Spleen (tissue), 7 donors: ENCODE measurements at regions not wholly inside any gene's neighbourhood (a gene's known extent, or its start where the extent isn't known, plus 50 kb on each side); places are given as distances from the start of the nearest gene placed in this dataset.

ENCODE experiments used
- CTCF ChIP-seq, 11 experiments: fragments of 200-600 bp in 7 of 11; fragments of 450-650 bp in 4 of 11; sonication (generic) in 4 of 11; IDR thresholded peaks in 8 of 11; conservative IDR thresholded peaks in 3 of 11; 1 replicate in 7 of 11; 2 replicates in 4 of 11; pipeline versions ENCODE4 v1.4.0 to v1.8.0; 2016 to 2021; ENCODE audit warnings: antibody characterized with exemption in 11 of 11, inconsistent platforms in 4 of 11, mild to moderate bottlenecking in 1 of 11
- POLR2A ChIP-seq, 3 donors: fragments of 450-650 bp; IDR thresholded peaks; one replicate each; pipeline ENCODE4 v1.5.1; 2017; ENCODE audit warnings: antibody characterized with exemption in 3 of 3, mild to moderate bottlenecking in 1 of 3
- POLR2AphosphoS5 ChIP-seq, 3 donors: sonication (generic); formaldehyde crosslinking; IDR thresholded peaks; one replicate each; pipeline ENCODE4 v1.5.1; 2017; ENCODE audit warnings: antibody characterized with exemption in 3 of 3
- donor health status: DM: no; HTN: no; CAD: no; lungs with moderate emphysema.
- donor health status: DM: no; HTN: no; CAD: no.
- donor health status: DM: no; HTN: no; CAD: no.

GRCh38 chr15:35654332-35654731 is 108.4 kb upstream of the DPH6 start:
- TF ChIP-seq CTCF (IDR thresholded peaks at IDR 0.05 in 8 of 11, conservative IDR thresholded peaks at IDR 0.05 in 3 of 11) = no peak
- no peak for TF ChIP-seq POLR2A (IDR thresholded peaks at IDR 0.05)
- no peak for TF ChIP-seq POLR2AphosphoS5 (IDR thresholded peaks at IDR 0.05)
